Stomach (tissue), 4 donors: ENCODE measurements at regions not wholly inside any gene's neighbourhood (a gene's known extent, or its start where the extent isn't known, plus 50 kb on each side); places are given as distances from the start of the nearest gene placed in this dataset.
"Not testable (repeated sequence)": the region's sequence is repeated elsewhere in the genome, so short reads cannot be mapped to it uniquely, and the experiment has no call there.

Experiments used
- CTCF ChIP-seq, 7 experiments: fragments of 450-650 bp in 4 of 7; fragments of 200-600 bp in 3 of 7; sonication (generic) in 3 of 7; IDR thresholded peaks; one replicate each; pipeline ENCODE4 v1.5.1; 2016 to 2019; ENCODE audit warnings: antibody characterized with exemption in 7 of 7, control low read depth in 2 of 7, mild to moderate bottlenecking in 1 of 7
- EP300 ChIP-seq: sonication (generic); formaldehyde crosslinking; IDR thresholded peaks from one replicate; pipeline ENCODE4 v1.6.1; 2017; ENCODE audit warnings: antibody characterized with exemption
- POLR2A ChIP-seq, 4 donors: fragments of 450-650 bp; IDR thresholded peaks; one replicate each; pipeline ENCODE4 v1.6.1; 2016; ENCODE audit warnings: antibody characterized with exemption in 4 of 4, control low read depth in 2 of 4, mild to moderate bottlenecking in 1 of 4, moderate library complexity in 1 of 4
- POLR2AphosphoS5 ChIP-seq, 3 donors: sonication (generic); formaldehyde crosslinking; IDR thresholded peaks; one replicate each; pipeline ENCODE4 v1.6.1; 2016; ENCODE audit warnings: antibody characterized with exemption in 3 of 3

GRCh38 chr10:47619300-47620012 lies 96.0 kb upstream of the AGAP9 start:
- not testable (repeated sequence) for TF ChIP-seq POLR2A (IDR thresholded peaks at IDR 0.05); CTCF (IDR thresholded peaks at IDR 0.05); POLR2AphosphoS5 (IDR thresholded peaks at IDR 0.05); EP300
